Endothelial cell of umbilical vein (primary cell): ENCODE measurements at regions not wholly inside any gene's neighbourhood (a gene's known extent, or its start where the extent isn't known, plus 50 kb on each side); places are given as distances from the start of the nearest gene placed in this dataset.

ENCODE experiments used
- BruUV-seq: library from RNA; stranded (reverse); fragments of 400-500 nt; replicated peaks from 2 replicates; lab custom pipeline; 2021; lab: Mats Ljungman, UMichigan
- CTCF ChIA-PET: fragments of 300-600, 350-600 bp; sonication (Branson Sonifier 250); formaldehyde crosslinking; loops from one replicate; lab custom pipeline; 2021; ENCODE audit warnings: antibody characterized with exemption, inconsistent platforms; lab: Charles Lee
- POLR2A ChIA-PET: fragments of 300-600, 350-600 bp; sonication (Branson Sonifier 250); formaldehyde crosslinking; loops from one replicate; lab custom pipeline; 2021; ENCODE audit warnings: antibody characterized with exemption, inconsistent platforms; lab: Charles Lee
- DNase-seq: peaks from one replicate; pipeline ENCODE4 v3.0.0-alpha.2; 2011; ENCODE audit warnings: low read depth, low spot score
- FAIRE-seq: peaks from 2 replicates; lab custom pipeline; 2011; peaks lifted over from hg19 to GRCh38; lab: Jason Lieb, UNC
- H2AFZ ChIP-seq: 2 replicates; pipeline ENCODE4 v1.6.0; 2012; ENCODE audit warnings: low read depth, low read length, control low read depth, inconsistent platforms
- H3K27ac ChIP-seq: 2 replicates; pipeline ENCODE4 v1.5.1; 2011; ENCODE audit warnings: low read depth, mild to moderate bottlenecking, control low read depth, low read length, moderate library complexity; ENCODE audit not compliant: insufficient read depth
- H3K27me3 ChIP-seq, 2 experiments: 2 replicates each; pipeline versions ENCODE4 v1.6.0 to v1.6.1; 2011; ENCODE audit warnings: low read length in 2 of 2, mixed read lengths in 1 of 2; ENCODE audit not compliant: control insufficient read depth in 2 of 2, insufficient read depth in 2 of 2
- H3K36me3 ChIP-seq, 2 experiments: 2 replicates in 1 of 2; 3 replicates in 1 of 2; pipeline ENCODE4 v1.5.1; 2011; ENCODE audit warnings: low read length in 2 of 2, mild to moderate bottlenecking in 1 of 2, moderate library complexity in 1 of 2; ENCODE audit not compliant: control insufficient read depth in 2 of 2, insufficient read depth in 2 of 2; ENCODE audit errors: extremely low read depth in 1 of 2
- H3K4me1 ChIP-seq: 3 replicates; pipeline ENCODE4 v1.5.1; 2011; ENCODE audit warnings: mild to moderate bottlenecking, low read length; ENCODE audit not compliant: control insufficient read depth, insufficient read depth; ENCODE audit errors: extremely low read depth
- H3K4me2 ChIP-seq: 2 replicates; pipeline ENCODE4 v1.6.1; 2011; ENCODE audit warnings: low read length, control low read depth, mixed read lengths; ENCODE audit not compliant: insufficient read depth
- H3K4me3 ChIP-seq, 3 experiments: fragments of 200-600 bp in 1 of 3; sonication (generic), shearing (Covaris generic) in 1 of 3; replicated peaks in 1 of 3; 2 replicates each; pipeline ENCODE4 v1.5.1; 2011 to 2016; ENCODE audit warnings: control low read depth in 3 of 3, low read length in 3 of 3, mild to moderate bottlenecking in 2 of 3, inconsistent platforms in 1 of 3, low read depth in 1 of 3, moderate library complexity in 1 of 3; ENCODE audit not compliant: insufficient read depth in 1 of 3
- H3K79me2 ChIP-seq: 2 replicates; pipeline ENCODE4 v1.6.0; 2012; ENCODE audit warnings: low read length, inconsistent platforms; ENCODE audit not compliant: control insufficient read depth, insufficient read depth
- H3K9ac ChIP-seq: replicated peaks from 2 replicates; pipeline ENCODE3; 2011; ENCODE audit warnings: low read length, control low read depth; ENCODE audit not compliant: insufficient read depth; ENCODE audit errors: extremely low read depth
- H3K9me1 ChIP-seq: replicated peaks from 3 replicates; pipeline ENCODE4 v1.6.0; 2011; ENCODE audit warnings: mild to moderate bottlenecking, low read length; ENCODE audit not compliant: control insufficient read depth, insufficient read depth; ENCODE audit errors: extremely low read depth
- H3K9me3 ChIP-seq: replicated peaks from 2 replicates; pipeline ENCODE4 v1.5.1; 2012; ENCODE audit warnings: low read length, inconsistent platforms; ENCODE audit not compliant: control insufficient read depth, insufficient read depth
- H4K20me1 ChIP-seq: replicated peaks from 2 replicates; pipeline ENCODE3; 2011; ENCODE audit warnings: mild to moderate bottlenecking, low read length; ENCODE audit not compliant: control insufficient read depth, insufficient read depth; ENCODE audit errors: extremely low read depth
- EZH2 ChIP-seq: IDR thresholded peaks from 2 replicates; pipeline ENCODE4 v1.6.1; 2012; ENCODE audit warnings: borderline replicate concordance, low read depth, mild to moderate bottlenecking, moderate library complexity, low read length, inconsistent platforms; ENCODE audit not compliant: severe bottlenecking
- FOS ChIP-seq: IDR thresholded peaks from 2 replicates; pipeline ENCODE4 v1.6.1; 2011; ENCODE audit warnings: mild to moderate bottlenecking, low read length, moderate library complexity, borderline replicate concordance; ENCODE audit not compliant: insufficient read depth
- GATA2 ChIP-seq: IDR thresholded peaks from 2 replicates; pipeline ENCODE4 v1.7.0; 2011; ENCODE audit warnings: low read depth, mild to moderate bottlenecking, moderate library complexity, mixed read lengths, low read length; ENCODE audit not compliant: insufficient read length, insufficient read depth
- JUN ChIP-seq: IDR thresholded peaks from 2 replicates; pipeline ENCODE4 v1.6.1; 2011; ENCODE audit warnings: borderline replicate concordance, low read depth; ENCODE audit not compliant: insufficient read length, insufficient read depth
- MYC ChIP-seq: IDR thresholded peaks from one replicate; pipeline ENCODE4 v1.6.1; 2011; ENCODE audit warnings: mild to moderate bottlenecking, low read depth, low read length
- POLR2A ChIP-seq: IDR thresholded peaks from 2 replicates; pipeline ENCODE4 v1.6.1; 2012; ENCODE audit warnings: low read depth, mild to moderate bottlenecking, control low read depth, low read length
- POLR2AphosphoS5 ChIP-seq: IDR thresholded peaks from 2 replicates; pipeline ENCODE4 v1.6.1; 2012; ENCODE audit warnings: low read depth, mild to moderate bottlenecking, control low read depth, low read length, moderate library complexity; ENCODE audit not compliant: insufficient read depth
- dilution Hi-C: fragments of 300-500 bp; cut with MboI; formaldehyde crosslinking; loops from one replicate; pipeline ENCODE4 v1.15.0; 2019; ENCODE audit warnings: low sequenced_read_pairs; ENCODE audit not compliant: extremely low pct_ligation_motif_present
- intact Hi-C: fragments of 100-400 bp; cut with micrococcal nuclease; formaldehyde crosslinking; loops from one replicate; pipeline ENCODE4 v1.10.0; 2022
- TF ChIP-seq, protein P1 (sequence below): IDR thresholded peaks from 2 replicates; pipeline ENCODE4 v1.6.1; 2011; ENCODE audit not compliant: insufficient read depth, insufficient read length
- TF ChIP-seq, protein P2 (sequence below), 2 donors: IDR thresholded peaks; 1 replicate in 1 of 2; 2 replicates in 1 of 2; pipeline ENCODE4 v1.5.1; 2011; ENCODE audit warnings: low read length in 2 of 2, mild to moderate bottlenecking in 2 of 2, moderate library complexity in 2 of 2, control low read depth in 1 of 2, inconsistent platforms in 1 of 2, low read depth in 1 of 2; ENCODE audit not compliant: insufficient read depth in 1 of 2; ENCODE audit errors: extremely low read depth in 1 of 2

DNA sequence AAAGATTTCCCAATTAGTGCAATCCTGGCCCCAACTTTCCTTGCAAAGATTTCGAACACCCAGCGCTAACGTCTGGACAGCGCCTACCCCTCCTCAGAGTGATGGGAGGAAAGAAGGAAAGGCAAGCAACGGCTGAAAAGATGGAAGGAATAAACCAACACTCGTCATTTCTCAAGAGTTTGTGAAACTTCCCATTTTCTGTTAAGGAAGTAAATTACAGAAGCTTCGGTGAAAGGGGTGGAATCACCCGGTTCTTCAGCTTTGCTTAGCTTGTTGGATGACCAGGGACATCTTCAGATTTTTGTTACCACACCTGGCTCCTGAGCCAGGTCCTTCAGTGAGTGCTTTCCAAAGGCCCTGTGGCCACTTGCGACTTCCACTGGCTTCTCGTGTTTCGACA, 313.1 kb downstream of the SKIDA1 start:
- H4K20me1 ChIP-seq = no peaks in the 10 kb centered on the region
- H3K27me3 ChIP-seq = no peaks in the 10 kb centered on the region
- H3K36me3 ChIP-seq = no peaks in the 10 kb centered on the region
- BruUV-seq = no TSS peak
- H3K9me1 ChIP-seq = no peaks in the 10 kb centered on the region
- no peaks in the 10 kb centered on the region for H3K4me1 ChIP-seq
- dilution Hi-C loops (no loop called here), intact Hi-C loops (no loop called here)
- ChIA-PET POLR2A (no interaction called here), CTCF (no interaction called here)
- no peak overlapping the region for H2AFZ ChIP-seq
- no peak overlapping the region for H3K4me2 ChIP-seq
- H3K79me2 ChIP-seq = no peaks in the 10 kb centered on the region
- DNase-seq (no peak), FAIRE-seq (no peak)
- H3K9ac ChIP-seq = no peak overlapping the region
- no peaks in the 10 kb centered on the region for H3K9me3 ChIP-seq
- H3K27ac ChIP-seq = no peak overlapping the region
- H3K4me3 ChIP-seq = no peak overlapping the region
- TF ChIP-seq, protein P1, sequence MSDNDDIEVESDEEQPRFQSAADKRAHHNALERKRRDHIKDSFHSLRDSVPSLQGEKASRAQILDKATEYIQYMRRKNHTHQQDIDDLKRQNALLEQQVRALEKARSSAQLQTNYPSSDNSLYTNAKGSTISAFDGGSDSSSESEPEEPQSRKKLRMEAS = no peak
- TF ChIP-seq, protein P2, sequence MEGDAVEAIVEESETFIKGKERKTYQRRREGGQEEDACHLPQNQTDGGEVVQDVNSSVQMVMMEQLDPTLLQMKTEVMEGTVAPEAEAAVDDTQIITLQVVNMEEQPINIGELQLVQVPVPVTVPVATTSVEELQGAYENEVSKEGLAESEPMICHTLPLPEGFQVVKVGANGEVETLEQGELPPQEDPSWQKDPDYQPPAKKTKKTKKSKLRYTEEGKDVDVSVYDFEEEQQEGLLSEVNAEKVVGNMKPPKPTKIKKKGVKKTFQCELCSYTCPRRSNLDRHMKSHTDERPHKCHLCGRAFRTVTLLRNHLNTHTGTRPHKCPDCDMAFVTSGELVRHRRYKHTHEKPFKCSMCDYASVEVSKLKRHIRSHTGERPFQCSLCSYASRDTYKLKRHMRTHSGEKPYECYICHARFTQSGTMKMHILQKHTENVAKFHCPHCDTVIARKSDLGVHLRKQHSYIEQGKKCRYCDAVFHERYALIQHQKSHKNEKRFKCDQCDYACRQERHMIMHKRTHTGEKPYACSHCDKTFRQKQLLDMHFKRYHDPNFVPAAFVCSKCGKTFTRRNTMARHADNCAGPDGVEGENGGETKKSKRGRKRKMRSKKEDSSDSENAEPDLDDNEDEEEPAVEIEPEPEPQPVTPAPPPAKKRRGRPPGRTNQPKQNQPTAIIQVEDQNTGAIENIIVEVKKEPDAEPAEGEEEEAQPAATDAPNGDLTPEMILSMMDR (IDR thresholded peaks at IDR 0.05; ENCODE audit: extremely low read depth in 1 of 2, insufficient read depth in 1 of 2, low read depth in 1 of 2, low read length in 2 of 2) = no peak
- no peak for TF ChIP-seq JUN
- TF ChIP-seq MYC = no peak
- no peak for TF ChIP-seq POLR2A
- TF ChIP-seq EZH2 = no peak
- no peak for TF ChIP-seq GATA2
- no peak for TF ChIP-seq FOS
- TF ChIP-seq POLR2AphosphoS5 = no peak
